HEK293T (cell line): ENCODE measurements at regions not wholly inside any gene's neighbourhood (a gene's known extent, or its start where the extent isn't known, plus 50 kb on each side); places are given as distances from the start of the nearest gene placed in this dataset.

Experiments
- BHLHE40 ChIP-seq: fragments of 450-650 bp; IDR thresholded peaks from 2 replicates; pipeline ENCODE4 v1.6.1; 2016; ENCODE audit warnings: mild to moderate bottlenecking, moderate library complexity, borderline replicate concordance
- ELF4 ChIP-seq: fragments of 450-650 bp; IDR thresholded peaks from 2 replicates; pipeline ENCODE4 v1.6.1; 2017; ENCODE audit warnings: antibody characterized with exemption
- FOXM1 ChIP-seq: fragments of 450-650 bp; IDR thresholded peaks from 2 replicates; pipeline ENCODE4 v1.6.1; 2017; ENCODE audit warnings: mild to moderate bottlenecking, borderline replicate concordance
- L3MBTL2 ChIP-seq: fragments of 450-650 bp; conservative IDR thresholded peaks from 2 replicates; pipeline ENCODE4 v1.6.1; 2016; ENCODE audit warnings: mild to moderate bottlenecking
- SP1 ChIP-seq: fragments of 450-650 bp; IDR thresholded peaks from 2 replicates; pipeline ENCODE4 v1.6.1; 2017
- SUZ12 ChIP-seq: fragments of 450-650 bp; IDR thresholded peaks from 2 replicates; pipeline ENCODE4 v1.6.1; 2016; ENCODE audit warnings: mild to moderate bottlenecking
- TARDBP ChIP-seq: fragments of 450-650 bp; IDR thresholded peaks from 2 replicates; pipeline ENCODE4 v1.6.1; 2016
- ZNF384 ChIP-seq: fragments of 450-650 bp; IDR thresholded peaks from 2 replicates; pipeline ENCODE4 v1.6.1; 2016

DNA sequence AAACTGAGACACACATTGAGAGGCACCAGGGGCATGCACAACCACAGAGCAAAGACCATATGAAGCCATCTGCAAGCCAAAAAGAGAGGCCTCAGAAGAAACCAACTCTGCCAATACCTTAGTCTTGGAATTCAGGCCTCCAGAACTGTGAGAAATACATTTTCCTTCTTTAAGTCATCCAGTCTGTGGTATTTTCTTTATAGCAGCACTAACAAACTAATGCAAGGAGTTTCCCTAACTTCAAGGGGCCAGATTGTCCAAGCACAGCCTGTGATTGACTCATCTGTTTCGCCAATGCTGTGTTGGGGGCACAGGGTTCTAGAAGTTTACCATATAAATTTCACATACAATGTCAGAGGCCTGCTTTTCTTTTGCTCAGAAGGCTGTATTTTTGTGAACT lies 364.6 kb downstream of the GJA1 start:
- TF ChIP-seq ELF4 (no peak), ZNF384 (no peak), BHLHE40 (no peak), SP1 (no peak), FOXM1 (no peak), L3MBTL2 (no peak), TARDBP (no peak), SUZ12 (no peak)
